ENCODE measurements at regions not wholly inside any gene's neighbourhood (a gene's known extent, or its start where the extent isn't known, plus 50 kb on each side); places are given as distances from the start of the nearest gene placed in this dataset.

DNA sequence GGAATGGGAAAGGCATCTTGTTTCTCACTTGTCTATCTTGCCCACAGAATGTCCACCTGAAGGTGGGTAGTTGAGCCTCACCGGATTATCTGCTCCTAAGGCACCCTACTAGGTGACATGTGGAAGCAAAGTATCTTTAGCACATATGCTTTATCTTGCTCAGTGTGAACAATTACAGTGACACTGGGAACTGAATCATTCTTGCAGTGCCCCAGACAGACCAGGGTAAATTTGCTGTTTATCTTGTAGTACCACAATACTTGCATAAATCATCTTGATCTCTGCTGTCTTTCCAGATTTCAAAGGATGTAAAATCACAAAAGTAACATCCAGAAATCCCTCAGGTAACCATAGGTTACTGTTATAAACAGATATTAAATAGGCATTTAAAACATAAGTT is 930.0 kb upstream of the INTU start:
- TF ChIP-seq, protein P1, sequence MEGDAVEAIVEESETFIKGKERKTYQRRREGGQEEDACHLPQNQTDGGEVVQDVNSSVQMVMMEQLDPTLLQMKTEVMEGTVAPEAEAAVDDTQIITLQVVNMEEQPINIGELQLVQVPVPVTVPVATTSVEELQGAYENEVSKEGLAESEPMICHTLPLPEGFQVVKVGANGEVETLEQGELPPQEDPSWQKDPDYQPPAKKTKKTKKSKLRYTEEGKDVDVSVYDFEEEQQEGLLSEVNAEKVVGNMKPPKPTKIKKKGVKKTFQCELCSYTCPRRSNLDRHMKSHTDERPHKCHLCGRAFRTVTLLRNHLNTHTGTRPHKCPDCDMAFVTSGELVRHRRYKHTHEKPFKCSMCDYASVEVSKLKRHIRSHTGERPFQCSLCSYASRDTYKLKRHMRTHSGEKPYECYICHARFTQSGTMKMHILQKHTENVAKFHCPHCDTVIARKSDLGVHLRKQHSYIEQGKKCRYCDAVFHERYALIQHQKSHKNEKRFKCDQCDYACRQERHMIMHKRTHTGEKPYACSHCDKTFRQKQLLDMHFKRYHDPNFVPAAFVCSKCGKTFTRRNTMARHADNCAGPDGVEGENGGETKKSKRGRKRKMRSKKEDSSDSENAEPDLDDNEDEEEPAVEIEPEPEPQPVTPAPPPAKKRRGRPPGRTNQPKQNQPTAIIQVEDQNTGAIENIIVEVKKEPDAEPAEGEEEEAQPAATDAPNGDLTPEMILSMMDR (IDR thresholded peaks at IDR 0.05), result no peak
- TF ChIP-seq EZH2 (IDR thresholded peaks at IDR 0.05; ENCODE audit: borderline replicate concordance, insufficient read depth, low read depth, low read length, poor library complexity, severe bottlenecking), result no peak

Data from B cell (primary cell).